ENCODE measurements at regions not wholly inside any gene's neighbourhood (a gene's known extent, or its start where the extent isn't known, plus 50 kb on each side); places are given as distances from the start of the nearest gene placed in this dataset.

- H3K9me3 ChIP-seq (ENCODE audit: control extremely low read depth in 1 of 5, control insufficient read depth in 4 of 5, insufficient read depth in 2 of 5, low read depth in 1 of 5, low read length in 4 of 5), result peaks cover 0 to 1% (median 0%) of the 10 kb centered on the region in 5 experiments
- WGBS (ENCODE audit: insufficient coverage), result 100% methylated on average over 3 of the region's 4 CpGs
- H3K27ac ChIP-seq (ENCODE audit: insufficient read depth in 1 of 2, low read depth in 1 of 2, low read length in 2 of 2, poor library complexity in 1 of 2, severe bottlenecking in 2 of 2), result no peak overlapping the region
- H3K4me3 ChIP-seq (ENCODE audit: control insufficient read depth in 1 of 7, extremely low read depth in 1 of 7, insufficient read depth in 4 of 7, low read depth in 2 of 7, low read length in 6 of 7), result no peak overlapping the region
- POLR2A ChIA-PET, result no interaction called here
- no peak for DNase-seq
- H3K27me3 ChIP-seq (replicated peaks in 2 of 5; ENCODE audit: control insufficient read depth in 4 of 5, insufficient read depth in 5 of 5, low read length in 4 of 5), result no peaks in the 10 kb centered on the region
- CTCF ChIA-PET, result interaction anchor here (0.8 kb wide), 1 partner anchor 11 kb away, joined by 5 read pairs; no protein-coding TSS in a partner anchor
- no peaks in the 10 kb centered on the region for H3K4me1 ChIP-seq (ENCODE audit: control extremely low read depth in 1 of 4, control insufficient read depth in 4 of 4, insufficient read depth in 4 of 4, low read length in 3 of 4)
- no peaks in the 10 kb centered on the region for H3K36me3 ChIP-seq (ENCODE audit: control insufficient read depth in 4 of 4, insufficient read depth in 4 of 4, low read length in 3 of 4)
Measured at GRCh38 chr21:27818847-27819246, 852.0 kb upstream of the ADAMTS5 start.

- ChIA-PET CTCF (no interaction called here), POLR2A (no interaction called here)
- Histone ChIP-seq H3K9me3 (ENCODE audit: control extremely low read depth in 1 of 5, control insufficient read depth in 4 of 5, insufficient read depth in 2 of 5, low read depth in 1 of 5, low read length in 4 of 5) (peaks cover 0 to 1% (median 0%) of the 10 kb centered on the region in 5 experiments), H3K36me3 (ENCODE audit: control insufficient read depth in 4 of 4, insufficient read depth in 4 of 4, low read length in 3 of 4) (no peaks in the 10 kb centered on the region), H3K27ac (ENCODE audit: insufficient read depth in 1 of 2, low read depth in 1 of 2, low read length in 2 of 2, poor library complexity in 1 of 2, severe bottlenecking in 2 of 2) (no peak overlapping the region), H3K27me3 (replicated peaks in 2 of 5; ENCODE audit: control insufficient read depth in 4 of 5, insufficient read depth in 5 of 5, low read length in 4 of 5) (no peaks in the 10 kb centered on the region), H3K4me1 (ENCODE audit: control extremely low read depth in 1 of 4, control insufficient read depth in 4 of 4, insufficient read depth in 4 of 4, low read length in 3 of 4) (no peaks in the 10 kb centered on the region), H3K4me3 (ENCODE audit: control insufficient read depth in 1 of 7, extremely low read depth in 1 of 7, insufficient read depth in 4 of 7, low read depth in 2 of 7, low read length in 6 of 7) (no peak overlapping the region)
- WGBS (ENCODE audit: insufficient coverage), result 94% methylated on average over 3 of the region's 5 CpGs
- no peak for DNase-seq
Measured at GRCh38 chr21:27817902-27818623, 851.2 kb upstream of the ADAMTS5 start.

- no peaks in the 10 kb centered on the region for H3K4me1 ChIP-seq (ENCODE audit: control extremely low read depth in 1 of 4, control insufficient read depth in 4 of 4, insufficient read depth in 4 of 4, low read length in 3 of 4)
- H3K27me3 ChIP-seq (replicated peaks in 2 of 5; ENCODE audit: control insufficient read depth in 4 of 5, insufficient read depth in 5 of 5, low read length in 4 of 5), result no peaks in the 10 kb centered on the region
- CTCF ChIA-PET, result interaction anchor here (1.2 kb wide), 1 partner anchor 14 kb away, joined by 3 read pairs; no protein-coding TSS in a partner anchor
- POLR2A ChIA-PET, result no interaction called here
- WGBS (ENCODE audit: insufficient coverage), result no CpG with 5 or more reads among the region's 1 CpG
- H3K36me3 ChIP-seq (ENCODE audit: control insufficient read depth in 4 of 4, insufficient read depth in 4 of 4, low read length in 3 of 4), result no peaks in the 10 kb centered on the region
- no peak overlapping the region for H3K4me3 ChIP-seq (ENCODE audit: control insufficient read depth in 1 of 7, extremely low read depth in 1 of 7, insufficient read depth in 4 of 7, low read depth in 2 of 7, low read length in 6 of 7)
- peaks cover 0 to 1% (median 0%) of the 10 kb centered on the region in 5 experiments for H3K9me3 ChIP-seq (ENCODE audit: control extremely low read depth in 1 of 5, control insufficient read depth in 4 of 5, insufficient read depth in 2 of 5, low read depth in 1 of 5, low read length in 4 of 5)
- DNase-seq, result no peak
- no peak overlapping the region for H3K27ac ChIP-seq (ENCODE audit: insufficient read depth in 1 of 2, low read depth in 1 of 2, low read length in 2 of 2, poor library complexity in 1 of 2, severe bottlenecking in 2 of 2)
Measured at GRCh38 chr21:27817074-27817473, 850.2 kb upstream of the ADAMTS5 start.

- peaks cover 0 to 1% (median 0%) of the 10 kb centered on the region in 5 experiments for H3K9me3 ChIP-seq (ENCODE audit: control extremely low read depth in 1 of 5, control insufficient read depth in 4 of 5, insufficient read depth in 2 of 5, low read depth in 1 of 5, low read length in 4 of 5)
- CTCF ChIA-PET, result interaction anchor here (1.2 kb wide), 1 partner anchor 13 kb away, joined by 3 read pairs; no protein-coding TSS in a partner anchor
- DNase-seq, result no peak
- H3K27me3 ChIP-seq (replicated peaks in 2 of 5; ENCODE audit: control insufficient read depth in 4 of 5, insufficient read depth in 5 of 5, low read length in 4 of 5), result no peaks in the 10 kb centered on the region
- no peaks in the 10 kb centered on the region for H3K36me3 ChIP-seq (ENCODE audit: control insufficient read depth in 4 of 4, insufficient read depth in 4 of 4, low read length in 3 of 4)
- no peaks in the 10 kb centered on the region for H3K4me1 ChIP-seq (ENCODE audit: control extremely low read depth in 1 of 4, control insufficient read depth in 4 of 4, insufficient read depth in 4 of 4, low read length in 3 of 4)
- no peak overlapping the region for H3K4me3 ChIP-seq (ENCODE audit: control insufficient read depth in 1 of 7, extremely low read depth in 1 of 7, insufficient read depth in 4 of 7, low read depth in 2 of 7, low read length in 6 of 7)
- WGBS (ENCODE audit: insufficient coverage), result 83% methylated on average over 1 of the region's 4 CpGs
- POLR2A ChIA-PET, result no interaction called here
- no peak overlapping the region for H3K27ac ChIP-seq (ENCODE audit: insufficient read depth in 1 of 2, low read depth in 1 of 2, low read length in 2 of 2, poor library complexity in 1 of 2, severe bottlenecking in 2 of 2)
Measured at GRCh38 chr21:27816301-27816700, 849.4 kb upstream of the ADAMTS5 start.

- DNase-seq, result no peak
- no CpG with 5 or more reads among the region's 1 CpG for WGBS (ENCODE audit: insufficient coverage)
- H3K4me1 ChIP-seq (ENCODE audit: control extremely low read depth in 1 of 4, control insufficient read depth in 4 of 4, insufficient read depth in 4 of 4, low read length in 3 of 4), result no peaks in the 10 kb centered on the region
- no peak overlapping the region for H3K4me3 ChIP-seq (ENCODE audit: control insufficient read depth in 1 of 7, extremely low read depth in 1 of 7, insufficient read depth in 4 of 7, low read depth in 2 of 7, low read length in 6 of 7)
- POLR2A ChIA-PET, result no interaction called here
- CTCF ChIA-PET, result no interaction called here
- no peak overlapping the region for H3K27ac ChIP-seq (ENCODE audit: insufficient read depth in 1 of 2, low read depth in 1 of 2, low read length in 2 of 2, poor library complexity in 1 of 2, severe bottlenecking in 2 of 2)
- H3K27me3 ChIP-seq (replicated peaks in 2 of 5; ENCODE audit: control insufficient read depth in 4 of 5, insufficient read depth in 5 of 5, low read length in 4 of 5), result peaks cover 0 to 3% (median 0%) of the 10 kb centered on the region in 5 experiments
- H3K9me3 ChIP-seq (ENCODE audit: control extremely low read depth in 1 of 5, control insufficient read depth in 4 of 5, insufficient read depth in 2 of 5, low read depth in 1 of 5, low read length in 4 of 5), result peaks cover 0 to 1% (median 0%) of the 10 kb centered on the region in 5 experiments
- no peaks in the 10 kb centered on the region for H3K36me3 ChIP-seq (ENCODE audit: control insufficient read depth in 4 of 4, insufficient read depth in 4 of 4, low read length in 3 of 4)
Measured at GRCh38 chr21:27814226-27814625, 847.3 kb upstream of the ADAMTS5 start.

- Histone ChIP-seq H3K4me1 (ENCODE audit: control extremely low read depth in 1 of 4, control insufficient read depth in 4 of 4, insufficient read depth in 4 of 4, low read length in 3 of 4) (no peaks in the 10 kb centered on the region), H3K27me3 (replicated peaks in 2 of 5; ENCODE audit: control insufficient read depth in 4 of 5, insufficient read depth in 5 of 5, low read length in 4 of 5) (peaks cover 0 to 4% (median 0%) of the 10 kb centered on the region in 5 experiments), H3K27ac (ENCODE audit: insufficient read depth in 1 of 2, low read depth in 1 of 2, low read length in 2 of 2, poor library complexity in 1 of 2, severe bottlenecking in 2 of 2) (no peak overlapping the region)
Measured at GRCh38 chr21:27813750-27814149, 846.9 kb upstream of the ADAMTS5 start.

GRCh38 chr21:27813344-27813743 is 846.5 kb upstream of the ADAMTS5 start:
- Histone ChIP-seq H3K27ac (ENCODE audit: insufficient read depth in 1 of 2, low read depth in 1 of 2, low read length in 2 of 2, poor library complexity in 1 of 2, severe bottlenecking in 2 of 2) (no peak overlapping the region), H3K36me3 (ENCODE audit: control insufficient read depth in 4 of 4, insufficient read depth in 4 of 4, low read length in 3 of 4) (no peaks in the 10 kb centered on the region), H3K27me3 (replicated peaks in 2 of 5; ENCODE audit: control insufficient read depth in 4 of 5, insufficient read depth in 5 of 5, low read length in 4 of 5) (peaks cover 0 to 4% (median 0%) of the 10 kb centered on the region in 5 experiments), H3K9me3 (ENCODE audit: control extremely low read depth in 1 of 5, control insufficient read depth in 4 of 5, insufficient read depth in 2 of 5, low read depth in 1 of 5, low read length in 4 of 5) (peaks cover 0 to 1% (median 0%) of the 10 kb centered on the region in 5 experiments), H3K4me1 (ENCODE audit: control extremely low read depth in 1 of 4, control insufficient read depth in 4 of 4, insufficient read depth in 4 of 4, low read length in 3 of 4) (no peaks in the 10 kb centered on the region), H3K4me3 (ENCODE audit: control insufficient read depth in 1 of 7, extremely low read depth in 1 of 7, insufficient read depth in 4 of 7, low read depth in 2 of 7, low read length in 6 of 7) (no peak overlapping the region)
- CTCF ChIA-PET, result interaction anchor here (0.7 kb wide), 1 partner anchor 10 kb away, joined by 4 read pairs; no protein-coding TSS in a partner anchor
- POLR2A ChIA-PET, result no interaction called here
- no peak for DNase-seq
- WGBS (ENCODE audit: insufficient coverage), result no CpG with 5 or more reads among the region's 1 CpG

More at GRCh38 chr21:27813750-27814149, 846.9 kb upstream of the ADAMTS5 start:
- POLR2A ChIA-PET, result no interaction called here
- H3K9me3 ChIP-seq (ENCODE audit: control extremely low read depth in 1 of 5, control insufficient read depth in 4 of 5, insufficient read depth in 2 of 5, low read depth in 1 of 5, low read length in 4 of 5), result peaks cover 0 to 1% (median 0%) of the 10 kb centered on the region in 5 experiments
- CTCF ChIA-PET, result no interaction called here
- H3K36me3 ChIP-seq (ENCODE audit: control insufficient read depth in 4 of 4, insufficient read depth in 4 of 4, low read length in 3 of 4), result no peaks in the 10 kb centered on the region
- WGBS (ENCODE audit: insufficient coverage), result 90% methylated on average over 8 of the region's 8 CpGs
- H3K4me3 ChIP-seq (ENCODE audit: control insufficient read depth in 1 of 7, extremely low read depth in 1 of 7, insufficient read depth in 4 of 7, low read depth in 2 of 7, low read length in 6 of 7), result no peak overlapping the region
- no peak for DNase-seq

Measured in common myeloid progenitor, CD34-positive (primary cell).